ENCODE measurements at regions not wholly inside any gene's neighbourhood (a gene's known extent, or its start where the extent isn't known, plus 50 kb on each side); places are given as distances from the start of the nearest gene placed in this dataset.

DNA sequence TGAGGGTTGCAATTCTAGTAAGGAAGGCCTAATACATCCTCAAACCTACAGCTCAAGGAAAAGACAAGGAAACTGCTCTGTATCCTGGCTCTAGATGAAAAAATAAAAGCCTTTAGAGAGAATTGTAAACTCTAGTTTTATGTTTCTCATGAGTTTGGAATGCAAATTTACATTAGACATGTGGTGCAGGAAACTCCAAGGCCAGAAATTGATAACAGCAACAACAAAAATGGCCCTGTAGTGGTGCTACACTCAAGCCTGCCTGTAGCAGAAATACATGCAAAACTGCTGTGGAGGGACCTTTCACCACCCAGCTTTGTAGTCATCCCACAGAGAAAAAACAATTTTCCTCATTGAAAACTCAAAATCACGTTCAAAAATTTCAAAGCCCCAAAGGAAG is 546.7 kb upstream of the LRRN3 start:
- Histone ChIP-seq H3K4me3 (no peak overlapping the region), H4K20me1 (ENCODE audit: control insufficient read depth, insufficient read depth) (no peaks in the 10 kb centered on the region), H3K27me3 (replicated peaks in 1 of 2; ENCODE audit: control insufficient read depth in 2 of 2, insufficient read depth in 2 of 2, low read length in 1 of 2) (no peaks in the 10 kb centered on the region), H3K36me3 (ENCODE audit: control insufficient read depth in 2 of 2, insufficient read depth in 2 of 2, low read length in 1 of 2) (no peaks in the 10 kb centered on the region), H3K9me3 (replicated peaks; ENCODE audit: control insufficient read depth, insufficient read depth, low read length) (no peaks in the 10 kb centered on the region), H3K79me2 (ENCODE audit: control insufficient read depth, insufficient read depth, low read length) (no peaks in the 10 kb centered on the region), H2AFZ (ENCODE audit: control insufficient read depth, low read depth, low read length) (no peak overlapping the region), H3K4me2 (ENCODE audit: control insufficient read depth, insufficient read depth) (no peak overlapping the region), H3K9ac (ENCODE audit: control insufficient read depth, insufficient read depth, low read length) (no peak overlapping the region), H3K4me1 (ENCODE audit: control insufficient read depth, insufficient read depth, low read length) (no peaks in the 10 kb centered on the region), H3K27ac (ENCODE audit: control insufficient read depth, insufficient read depth) (no peak overlapping the region)
- ChIA-PET RAD21 (ENCODE audit: unreplicated experiment) (no interaction called here), CTCF (no interaction called here), SMC1A (ENCODE audit: uncharacterized antibody, unreplicated experiment) (no interaction called here), POLR2A (no interaction called here)
- DNase-seq (ENCODE audit: low read depth, low spot score), result no peak
- WGBS (ENCODE audit: insufficient coverage, insufficient replicate concordance, low lambda C conversion rate, missing lambda C conversion rate), result 0% methylated on average over 1 of the region's 1 CpG
- no TSS peak for BruUV-seq (replicated peaks)
- intact Hi-C loops (cut with micrococcal nuclease; ENCODE audit: unreplicated experiment) (no loop called here), in situ Hi-C loops (cut with MboI) (no loop called here)
- ATAC-seq, result no peak
- FAIRE-seq, result no peak
- TF ChIP-seq, protein P1, sequence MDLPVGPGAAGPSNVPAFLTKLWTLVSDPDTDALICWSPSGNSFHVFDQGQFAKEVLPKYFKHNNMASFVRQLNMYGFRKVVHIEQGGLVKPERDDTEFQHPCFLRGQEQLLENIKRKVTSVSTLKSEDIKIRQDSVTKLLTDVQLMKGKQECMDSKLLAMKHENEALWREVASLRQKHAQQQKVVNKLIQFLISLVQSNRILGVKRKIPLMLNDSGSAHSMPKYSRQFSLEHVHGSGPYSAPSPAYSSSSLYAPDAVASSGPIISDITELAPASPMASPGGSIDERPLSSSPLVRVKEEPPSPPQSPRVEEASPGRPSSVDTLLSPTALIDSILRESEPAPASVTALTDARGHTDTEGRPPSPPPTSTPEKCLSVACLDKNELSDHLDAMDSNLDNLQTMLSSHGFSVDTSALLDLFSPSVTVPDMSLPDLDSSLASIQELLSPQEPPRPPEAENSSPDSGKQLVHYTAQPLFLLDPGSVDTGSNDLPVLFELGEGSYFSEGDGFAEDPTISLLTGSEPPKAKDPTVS (IDR thresholded peaks at IDR 0.05; ENCODE audit: low read depth, low read length), result no peak
- TF ChIP-seq RFX5 (IDR thresholded peaks at IDR 0.05; ENCODE audit: low read depth, low read length) (no peak), MTA3 (IDR thresholded peaks at IDR 0.05; ENCODE audit: borderline replicate concordance, low read length) (no peak), CHD1 (IDR thresholded peaks at IDR 0.05; ENCODE audit: low read depth, low read length) (no peak), NKRF (conservative IDR thresholded peaks at IDR 0.05) (no peak), JUND (IDR thresholded peaks at IDR 0.05; ENCODE audit: low read depth, low read length) (no peak), ETV6 (conservative IDR thresholded peaks at IDR 0.05 in 1 of 2, IDR thresholded peaks at IDR 0.05 in 1 of 2; ENCODE audit: borderline replicate concordance in 1 of 2, low read depth in 1 of 2) (no peak), NR2C1 (IDR thresholded peaks at IDR 0.05) (no peak), GATAD2B (conservative IDR thresholded peaks at IDR 0.05; ENCODE audit: low read depth) (no peak)
- TF ChIP-seq, protein P2, sequence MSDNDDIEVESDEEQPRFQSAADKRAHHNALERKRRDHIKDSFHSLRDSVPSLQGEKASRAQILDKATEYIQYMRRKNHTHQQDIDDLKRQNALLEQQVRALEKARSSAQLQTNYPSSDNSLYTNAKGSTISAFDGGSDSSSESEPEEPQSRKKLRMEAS (IDR thresholded peaks at IDR 0.05; ENCODE audit: low read depth, low read length), result no peak
